Prostate gland (tissue), 2 donors: ENCODE measurements at regions not wholly inside any gene's neighbourhood (a gene's known extent, or its start where the extent isn't known, plus 50 kb on each side); places are given as distances from the start of the nearest gene placed in this dataset.

Experiments used
- POLR2A ChIP-seq: fragments of 450-650 bp; IDR thresholded peaks from one replicate; pipeline ENCODE4 v1.6.1; 2016; ENCODE audit warnings: antibody characterized with exemption, mild to moderate bottlenecking
- POLR2AphosphoS5 ChIP-seq: sonication (generic); formaldehyde crosslinking; IDR thresholded peaks from one replicate; pipeline ENCODE4 v1.6.1; 2017; ENCODE audit warnings: antibody characterized with exemption
- TF ChIP-seq, protein P1 (sequence below), 4 experiments: fragments of 200-600 bp in 2 of 4; fragments of 450-650 bp in 2 of 4; sonication (generic) in 2 of 4; IDR thresholded peaks; 1 replicate in 3 of 4; 2 replicates in 1 of 4; pipeline ENCODE4 v1.5.1; 2016 to 2019; ENCODE audit warnings: antibody characterized with exemption in 4 of 4, mild to moderate bottlenecking in 2 of 4, moderate library complexity in 2 of 4

DNA sequence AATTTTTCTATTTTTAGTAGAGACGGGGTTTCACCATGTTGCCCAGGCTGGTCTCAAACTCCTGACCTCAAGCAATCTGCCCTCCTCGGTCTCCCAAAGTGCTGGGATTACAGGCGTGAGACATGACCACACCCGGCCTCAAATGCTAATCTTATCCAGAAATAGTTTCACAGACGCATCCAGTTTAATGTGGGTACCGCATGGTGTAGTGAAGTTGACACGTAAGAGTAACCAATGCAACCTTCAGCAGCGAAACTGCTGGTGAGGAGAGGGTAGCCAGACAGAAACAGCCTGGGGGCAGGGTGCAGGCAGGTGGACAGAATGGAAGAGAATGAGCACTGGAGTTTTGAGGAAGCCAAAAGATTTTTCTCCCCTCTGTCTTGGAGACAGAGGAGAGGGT, 63.5 kb upstream of the FAM180A start:
- no peak for TF ChIP-seq POLR2AphosphoS5
- TF ChIP-seq, protein P1, sequence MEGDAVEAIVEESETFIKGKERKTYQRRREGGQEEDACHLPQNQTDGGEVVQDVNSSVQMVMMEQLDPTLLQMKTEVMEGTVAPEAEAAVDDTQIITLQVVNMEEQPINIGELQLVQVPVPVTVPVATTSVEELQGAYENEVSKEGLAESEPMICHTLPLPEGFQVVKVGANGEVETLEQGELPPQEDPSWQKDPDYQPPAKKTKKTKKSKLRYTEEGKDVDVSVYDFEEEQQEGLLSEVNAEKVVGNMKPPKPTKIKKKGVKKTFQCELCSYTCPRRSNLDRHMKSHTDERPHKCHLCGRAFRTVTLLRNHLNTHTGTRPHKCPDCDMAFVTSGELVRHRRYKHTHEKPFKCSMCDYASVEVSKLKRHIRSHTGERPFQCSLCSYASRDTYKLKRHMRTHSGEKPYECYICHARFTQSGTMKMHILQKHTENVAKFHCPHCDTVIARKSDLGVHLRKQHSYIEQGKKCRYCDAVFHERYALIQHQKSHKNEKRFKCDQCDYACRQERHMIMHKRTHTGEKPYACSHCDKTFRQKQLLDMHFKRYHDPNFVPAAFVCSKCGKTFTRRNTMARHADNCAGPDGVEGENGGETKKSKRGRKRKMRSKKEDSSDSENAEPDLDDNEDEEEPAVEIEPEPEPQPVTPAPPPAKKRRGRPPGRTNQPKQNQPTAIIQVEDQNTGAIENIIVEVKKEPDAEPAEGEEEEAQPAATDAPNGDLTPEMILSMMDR (IDR thresholded peaks at IDR 0.05), result no peak
- no peak for TF ChIP-seq POLR2A
